EL (cell line): ENCODE measurements at regions not wholly inside any gene's neighbourhood (a gene's known extent, or its start where the extent isn't known, plus 50 kb on each side); places are given as distances from the start of the nearest gene placed in this dataset.
"Not testable (repeated sequence)": the region's sequence is repeated elsewhere in the genome, so short reads cannot be mapped to it uniquely, and the experiment has no call there.

ENCODE experiments used
- DNase-seq: peaks from one replicate; pipeline ENCODE4 v3.0.0-alpha.2; 2016

- no peak for DNase-seq
These were observed 161.6 kb downstream of the BRMS1L start for GRCh38 chr14:35987731-35988130.

GRCh38 chr14:35986219-35986573 lies 160.1 kb downstream of the BRMS1L start:
- no peak for DNase-seq

- DNase-seq = no peak
These were observed 159.5 kb downstream of the BRMS1L start for GRCh38 chr14:35985474-35986218.

GRCh38 chr14:35979531-35979930 lies 153.4 kb downstream of the BRMS1L start:
- no peak for DNase-seq

DNA sequence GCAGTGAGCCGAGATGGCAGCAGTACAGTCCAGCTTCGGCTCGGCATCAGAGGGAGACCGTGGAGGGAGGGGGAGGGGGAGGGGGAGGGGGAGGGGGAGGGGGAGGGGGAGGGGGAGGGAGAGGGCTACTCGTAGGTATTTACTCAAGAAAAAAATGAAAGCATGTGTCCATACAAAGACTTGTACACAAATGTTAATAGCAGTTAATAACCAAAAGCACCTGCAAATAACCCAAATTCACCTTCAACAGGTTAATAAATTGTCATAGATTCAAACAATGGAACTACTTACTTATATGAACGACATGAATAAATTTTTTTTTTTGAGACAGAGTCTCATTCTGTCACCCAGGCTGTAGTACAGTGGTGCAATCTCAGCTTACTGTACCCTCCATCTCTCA lies 152.4 kb downstream of the BRMS1L start:
- no peak for DNase-seq

DNA sequence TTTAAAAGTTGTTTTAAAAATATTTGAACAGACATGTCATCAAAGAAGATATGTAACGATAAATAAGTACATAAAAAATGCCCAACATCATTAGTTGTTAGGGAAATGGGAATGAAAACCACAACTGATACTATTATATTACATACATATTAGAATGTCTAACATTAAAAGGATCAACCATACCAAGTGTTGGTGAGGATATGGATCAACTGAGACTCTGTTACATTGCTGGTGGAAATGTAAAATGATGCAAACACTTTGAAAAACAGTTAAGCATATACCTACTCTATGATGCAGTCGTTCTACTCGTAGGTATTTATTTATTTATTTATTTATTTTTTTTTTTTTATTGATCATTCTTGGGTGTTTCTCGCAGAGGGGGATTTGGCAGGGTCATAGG lies 149.7 kb downstream of the BRMS1L start:
- DNase-seq = no peak

DNA sequence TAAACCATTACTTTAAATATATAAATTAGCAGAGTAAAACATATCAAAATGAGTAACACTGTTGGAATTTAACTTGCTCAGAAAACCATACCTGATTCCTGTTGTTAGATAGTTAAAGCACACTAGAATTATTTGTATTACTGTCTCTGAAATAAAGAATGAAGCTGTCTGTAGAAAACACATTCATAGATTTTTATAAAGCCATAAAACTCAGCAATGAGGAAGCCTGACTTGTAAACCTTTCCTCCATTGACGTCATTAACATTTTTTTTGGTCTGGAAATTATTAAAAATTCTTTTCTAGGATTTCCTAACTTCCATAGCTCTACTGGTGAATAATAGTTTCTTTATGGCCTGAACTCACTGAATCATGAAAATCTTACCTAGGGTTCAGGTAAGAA lies 147.6 kb downstream of the BRMS1L start:
- no peak for DNase-seq

- DNase-seq = no peak
These were observed 146.0 kb downstream of the BRMS1L start for GRCh38 chr14:35971965-35972630.

GRCh38 chr14:35969310-35969709 lies 143.2 kb downstream of the BRMS1L start:
- no peak for DNase-seq

- DNase-seq = no peak
These were observed 139.3 kb downstream of the BRMS1L start for GRCh38 chr14:35965400-35965799.

DNA sequence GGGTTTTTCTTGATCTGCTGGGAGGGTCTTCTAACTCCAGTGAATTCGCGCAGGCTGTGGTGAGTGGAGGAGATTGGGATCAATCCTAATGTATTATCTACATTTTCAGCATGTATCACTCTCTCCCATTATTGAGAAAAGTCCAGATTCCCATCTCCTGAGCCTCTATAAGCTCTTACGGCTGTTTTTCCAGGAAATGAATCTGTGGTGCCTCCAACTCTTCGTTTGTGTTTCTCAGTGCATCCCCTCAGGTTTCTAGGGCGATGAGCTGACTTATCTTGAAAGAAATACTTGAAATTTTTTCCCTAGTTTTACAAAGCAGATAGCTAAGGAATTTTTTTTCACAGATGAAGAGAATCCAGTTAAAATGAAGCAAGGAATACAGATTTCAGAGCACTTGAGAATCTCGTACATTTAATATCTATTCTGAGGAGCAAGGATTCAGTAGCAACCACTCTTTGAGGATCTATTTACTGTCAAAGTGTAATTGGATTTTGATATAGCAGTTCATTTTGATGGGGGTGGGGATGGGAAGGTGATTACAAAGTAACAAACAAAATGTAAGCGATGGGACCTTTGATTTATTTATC lies 138.7 kb downstream of the BRMS1L start:
- no peak for DNase-seq

DNA sequence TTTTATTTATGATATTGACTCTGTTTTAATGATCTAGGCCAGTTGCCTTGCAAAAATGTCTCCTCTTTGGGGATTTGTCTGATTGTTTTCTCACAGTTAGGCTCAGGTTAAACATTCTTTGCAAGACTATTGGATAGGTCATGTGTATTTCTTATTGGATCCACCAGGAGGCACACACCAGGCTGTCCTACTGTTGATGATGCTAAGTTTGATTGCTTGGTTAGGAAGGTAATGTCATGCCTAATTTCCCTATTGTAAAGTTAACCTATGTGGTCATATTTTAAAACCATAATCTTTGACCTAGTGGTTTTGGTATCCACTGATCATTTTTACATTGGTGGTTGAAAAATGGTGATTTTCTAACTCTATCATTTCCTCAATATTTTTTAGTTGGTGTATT lies 137.1 kb downstream of the BRMS1L start:
- DNase-seq = peak; percentile 1

DNA sequence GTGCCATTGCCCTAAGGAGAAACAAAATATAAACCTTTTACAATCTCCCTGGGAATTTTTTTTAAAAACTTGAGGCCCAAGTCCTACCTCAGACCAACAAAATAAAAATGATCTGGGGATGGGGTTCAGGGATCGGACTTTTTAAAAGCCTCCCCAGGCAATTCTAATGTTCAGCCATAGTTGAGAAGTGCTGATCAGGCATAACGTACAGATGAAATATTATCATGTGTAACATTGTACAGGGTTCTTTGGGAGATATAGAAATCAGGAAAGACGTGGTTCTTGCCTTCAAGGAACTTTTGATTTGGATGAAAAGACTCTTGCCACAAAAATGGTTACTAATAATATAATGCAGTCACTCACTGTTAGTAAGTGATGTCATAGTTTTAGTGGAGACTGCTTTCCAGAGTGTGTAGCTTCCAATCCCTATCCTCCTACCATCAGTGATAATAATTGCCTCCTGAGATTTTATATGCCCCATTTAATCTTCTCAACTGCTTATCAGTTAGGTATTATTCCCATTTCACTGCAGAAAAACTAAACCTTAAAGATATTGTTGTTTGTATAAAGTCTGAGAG lies 135.6 kb downstream of the BRMS1L start:
- DNase-seq = no peak

DNA sequence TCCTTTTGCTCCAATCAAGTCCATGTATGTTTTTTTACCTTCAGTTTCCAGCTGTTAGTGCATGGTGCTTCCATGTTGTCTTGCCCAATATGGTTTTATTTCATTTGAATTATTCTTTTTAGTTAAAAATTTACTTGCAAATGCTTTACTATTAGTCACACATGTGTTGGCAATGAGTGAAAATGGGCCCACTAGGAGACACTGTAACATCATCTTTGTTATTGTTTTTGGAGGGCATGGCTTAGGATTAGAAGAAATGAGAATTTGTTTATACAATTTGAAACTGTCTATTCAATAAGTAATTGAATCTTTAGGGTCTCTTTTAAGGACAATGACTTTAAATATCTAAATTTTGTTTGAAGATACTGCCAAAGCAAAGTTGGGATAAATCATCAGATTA lies 133.7 kb downstream of the BRMS1L start:
- DNase-seq = no peak

DNA sequence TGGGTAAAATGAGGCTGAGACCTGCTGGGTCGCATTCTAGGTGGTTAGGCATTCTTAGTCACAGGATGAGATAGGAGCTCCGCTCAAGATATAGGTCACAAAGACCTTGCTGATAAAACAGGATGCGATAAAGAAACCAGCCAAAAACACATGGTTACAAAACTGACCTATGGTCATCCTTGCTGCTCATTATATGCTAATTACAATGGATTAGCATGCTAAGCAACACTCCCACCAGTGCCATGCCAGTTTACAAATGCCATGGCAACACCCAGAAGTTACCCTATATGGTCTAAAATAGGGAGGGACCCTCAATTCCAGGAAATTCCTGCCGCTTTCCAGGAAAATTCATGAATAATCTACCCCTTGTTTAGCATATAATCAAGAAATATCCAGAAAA lies 132.4 kb downstream of the BRMS1L start:
- no peak for DNase-seq

DNA sequence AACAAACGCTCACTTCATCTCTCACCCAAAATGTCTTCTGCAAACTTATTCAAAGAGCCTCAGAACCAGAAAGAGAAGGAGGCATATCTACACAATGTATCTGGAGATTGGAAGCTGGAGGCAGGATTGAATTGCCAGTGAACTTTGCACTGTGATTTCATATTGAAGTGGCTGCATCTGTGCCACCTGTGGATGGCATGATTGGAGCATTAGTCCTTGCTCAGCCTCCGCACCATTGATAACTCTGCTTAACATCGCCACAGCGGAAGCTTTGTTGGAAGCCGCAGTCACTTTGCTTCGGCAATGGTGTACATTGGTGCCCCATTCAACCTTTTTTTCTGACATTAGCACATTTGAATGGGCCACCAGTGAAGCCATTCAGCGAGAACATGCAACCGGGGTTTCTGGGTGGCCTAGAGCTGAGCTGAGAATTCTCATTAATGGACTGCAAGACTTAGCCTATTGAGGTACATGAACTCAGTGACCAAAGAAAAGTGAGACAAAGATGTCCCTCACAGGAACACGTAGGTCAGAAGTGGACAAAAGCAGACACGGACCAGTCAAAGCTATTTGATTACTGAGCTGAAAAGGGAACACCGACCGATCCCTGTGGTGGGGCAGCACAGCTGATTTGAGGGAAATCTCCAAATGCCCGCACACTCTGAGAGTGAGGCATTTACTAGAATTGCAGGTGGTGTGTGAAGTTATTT lies 130.4 kb downstream of the BRMS1L start:
- DNase-seq = no peak

DNA sequence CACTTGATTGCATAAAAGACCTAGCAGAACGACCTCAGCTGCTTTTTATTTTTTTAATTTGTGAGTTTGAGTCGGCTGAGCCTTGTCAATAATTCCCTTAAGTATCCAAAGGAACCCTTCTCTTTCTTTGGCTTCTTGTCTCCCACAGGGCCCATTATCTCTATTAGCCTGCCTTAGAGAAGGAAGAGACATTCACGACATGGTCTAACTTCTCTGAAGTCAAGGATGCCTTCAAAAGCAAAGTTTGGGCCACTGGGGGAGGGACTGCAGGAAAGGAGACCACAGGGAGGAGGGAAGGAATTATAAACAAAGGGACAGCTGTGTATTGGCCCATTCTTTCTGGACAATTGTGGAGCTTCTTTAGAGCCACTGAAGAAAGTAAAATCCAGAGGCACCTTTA lies 126.4 kb downstream of the BRMS1L start:
- DNase-seq = no peak

DNA sequence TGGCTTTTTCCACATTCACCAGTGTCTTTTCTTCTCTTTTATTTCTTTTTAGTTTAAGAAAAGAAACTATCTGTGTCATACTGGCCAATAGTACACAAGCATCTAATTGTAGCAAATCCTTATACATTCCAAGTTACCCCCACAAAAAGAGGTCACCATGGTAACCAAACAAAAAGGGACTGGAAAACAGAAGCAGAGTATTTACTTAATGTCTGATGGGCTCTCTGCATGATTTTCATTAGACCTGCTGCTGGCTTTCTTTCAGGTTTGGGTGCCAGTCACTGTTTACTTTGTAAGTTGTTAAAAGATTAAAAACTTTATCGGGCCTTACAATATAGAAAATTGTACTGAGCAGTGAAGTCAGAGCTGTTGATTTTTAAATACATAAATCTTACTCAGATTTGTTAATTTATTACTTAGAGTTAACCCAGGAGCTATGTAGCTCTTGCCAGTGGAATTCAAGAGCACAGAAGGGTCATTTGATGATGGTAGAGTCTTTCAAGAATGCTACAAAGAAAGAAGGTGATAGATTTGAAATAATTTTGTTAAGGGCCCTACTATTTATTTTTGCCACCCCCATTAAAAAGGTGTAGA lies 123.9 kb downstream of the BRMS1L start:
- DNase-seq = no peak

GRCh38 chr14:35947983-35948382 lies 121.8 kb downstream of the BRMS1L start:
- not testable (repeated sequence) for DNase-seq

GRCh38 chr14:35944847-35945246 lies 118.7 kb downstream of the BRMS1L start:
- DNase-seq = no peak

DNA sequence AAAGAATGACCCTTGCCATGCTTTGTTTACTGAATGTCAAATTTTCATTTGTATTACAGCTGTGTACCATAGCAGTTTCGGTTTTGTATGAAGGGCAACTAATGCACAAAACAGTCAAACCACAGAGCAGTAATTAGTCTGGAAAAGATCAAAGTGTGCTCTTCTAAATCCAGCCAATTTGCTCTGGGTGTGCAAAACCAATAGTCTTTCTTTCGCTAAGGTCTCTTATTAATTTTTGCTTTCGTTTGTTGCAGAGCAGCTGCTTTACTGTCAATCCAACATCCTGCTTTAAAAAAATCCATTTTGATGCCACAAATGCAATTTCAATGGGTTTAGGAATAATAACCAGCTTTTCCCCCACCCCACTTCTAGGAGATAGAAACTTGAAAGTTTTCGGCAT lies 114.2 kb downstream of the BRMS1L start:
- no peak for DNase-seq

- DNase-seq = no peak
These were observed 112.6 kb downstream of the BRMS1L start for GRCh38 chr14:35938770-35939169.

DNA sequence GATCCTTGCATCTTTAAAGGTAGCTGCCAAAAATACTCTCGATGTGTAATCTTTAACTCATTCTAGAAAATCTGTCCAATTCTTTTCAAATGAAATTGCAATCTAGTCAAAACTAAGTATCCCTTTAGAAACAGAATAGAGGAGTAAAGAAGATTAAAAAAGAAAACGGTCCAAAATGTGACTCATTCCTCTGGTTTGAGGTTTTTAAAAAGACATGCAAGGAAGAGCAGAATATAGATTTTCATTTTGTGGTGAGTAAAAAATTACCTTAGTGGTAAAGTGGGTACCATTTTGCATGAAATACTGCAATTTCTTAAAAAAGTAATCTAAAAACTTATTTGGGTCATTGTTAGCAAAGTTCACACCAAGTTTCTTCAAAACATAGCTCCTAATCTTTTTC lies 108.4 kb downstream of the BRMS1L start:
- DNase-seq = no peak
